ENCODE measurements at regions not wholly inside any gene's neighbourhood (a gene's known extent, or its start where the extent isn't known, plus 50 kb on each side); places are given as distances from the start of the nearest gene placed in this dataset.

- in situ Hi-C loops (cut with MboI; ENCODE audit: low sequenced_read_pairs, unreplicated experiment), result no loop called here
- no peak for DNase-seq (ENCODE audit: low spot score)
- no peak for TF ChIP-seq CTCF (IDR thresholded peaks at IDR 0.05; ENCODE audit: borderline replicate concordance, control extremely low read depth, extremely low read depth, insufficient read depth, missing control alignments)
Measured at GRCh38 chr4:13860126-13860525, 232.6 kb upstream of the BOD1L1 start.

GRCh38 chr4:13865871-13866669, 238.5 kb upstream of the BOD1L1 start:
- no peak for TF ChIP-seq CTCF (IDR thresholded peaks at IDR 0.05; ENCODE audit: borderline replicate concordance, control extremely low read depth, extremely low read depth, insufficient read depth, missing control alignments)
- in situ Hi-C loops (cut with MboI; ENCODE audit: low sequenced_read_pairs, unreplicated experiment), result no loop called here
- DNase-seq (ENCODE audit: low spot score), result no peak

- no peak for DNase-seq (ENCODE audit: low spot score)
Measured at GRCh38 chr4:13866881-13867280, 239.4 kb upstream of the BOD1L1 start.

GRCh38 chr4:13872155-13872554, 244.6 kb upstream of the BOD1L1 start:
- DNase-seq (ENCODE audit: low spot score), result no peak
- in situ Hi-C loops (cut with MboI; ENCODE audit: low sequenced_read_pairs, unreplicated experiment), result no loop called here
- no peak for TF ChIP-seq CTCF (IDR thresholded peaks at IDR 0.05; ENCODE audit: borderline replicate concordance, control extremely low read depth, extremely low read depth, insufficient read depth, missing control alignments)

More at GRCh38 chr4:13866881-13867280, 239.4 kb upstream of the BOD1L1 start:
- no peak for TF ChIP-seq CTCF (IDR thresholded peaks at IDR 0.05; ENCODE audit: borderline replicate concordance, control extremely low read depth, extremely low read depth, insufficient read depth, missing control alignments)
- in situ Hi-C loops (cut with MboI; ENCODE audit: low sequenced_read_pairs, unreplicated experiment), result no loop called here

- no peak for DNase-seq (ENCODE audit: low spot score)
- in situ Hi-C loops (cut with MboI; ENCODE audit: low sequenced_read_pairs, unreplicated experiment), result no loop called here
- no peak for TF ChIP-seq CTCF (IDR thresholded peaks at IDR 0.05; ENCODE audit: borderline replicate concordance, control extremely low read depth, extremely low read depth, insufficient read depth, missing control alignments)
Measured at GRCh38 chr4:13872955-13873354, 245.4 kb upstream of the BOD1L1 start.

GRCh38 chr4:13875181-13875580, 247.7 kb upstream of the BOD1L1 start:
- TF ChIP-seq CTCF (IDR thresholded peaks at IDR 0.05; ENCODE audit: borderline replicate concordance, control extremely low read depth, extremely low read depth, insufficient read depth, missing control alignments), result no peak
- in situ Hi-C loops (cut with MboI; ENCODE audit: low sequenced_read_pairs, unreplicated experiment), result no loop called here

More at GRCh38 chr4:13875181-13875580, 247.7 kb upstream of the BOD1L1 start:
- DNase-seq (ENCODE audit: low spot score), result no peak
